Naive thymus-derived CD8-positive, alpha-beta T cell (primary cell): ENCODE measurements at regions not wholly inside any gene's neighbourhood (a gene's known extent, or its start where the extent isn't known, plus 50 kb on each side); places are given as distances from the start of the nearest gene placed in this dataset.
"Not testable (repeated sequence)": the region's sequence is repeated elsewhere in the genome, so short reads cannot be mapped to it uniquely, and the experiment has no call there.

Experiments used
- ATAC-seq, 2 donors: fragments of 150-1000 bp; cut with Tn5 transposase in 1 of 2; sonication (Bioruptor Pico), chemical (Tn5 transposase) in 1 of 2; 1 replicate in 1 of 2; 2 replicates in 1 of 2; pipeline ENCODE4 v1.10.0; 2021; ENCODE audit warnings: mild to moderate bottlenecking in 2 of 2, moderate library complexity in 2 of 2
- POLR2A ChIA-PET: fragments of 350-600 bp; sonication (Branson Sonifier 250); formaldehyde crosslinking; loops from one replicate; lab custom pipeline; 2021; ENCODE audit warnings: antibody characterized with exemption; lab: Charles Lee
- DNase-seq, 10 donors: peaks; one replicate each; pipeline versions ENCODE4 v3.0.0 to v3.0.0-alpha.2; 2020 to 2022
- H3K27ac Mint-ChIP-seq, 10 donors: one replicate each; pipeline ENCODE4 v1.8.0; 2020 to 2022; ENCODE audit warnings: mild to moderate bottlenecking in 10 of 10, mixed read lengths in 10 of 10, moderate library complexity in 4 of 10, inconsistent platforms in 1 of 10
- H3K27me3 Mint-ChIP-seq, 5 donors: one replicate each; pipeline ENCODE4 v1.8.0; 2021 to 2022; ENCODE audit warnings: mixed read lengths in 5 of 5
- H3K36me3 Mint-ChIP-seq, 3 donors: one replicate each; pipeline ENCODE4 v1.8.0; 2020 to 2022; ENCODE audit warnings: mixed read lengths in 3 of 3, mild to moderate bottlenecking in 2 of 3, inconsistent platforms in 1 of 3
- H3K4me1 Mint-ChIP-seq, 4 donors: one replicate each; pipeline ENCODE4 v1.8.0; 2021 to 2022; ENCODE audit warnings: mixed read lengths in 4 of 4
- H3K4me3 Mint-ChIP-seq, 10 donors: one replicate each; pipeline ENCODE4 v1.8.0; 2020 to 2022; ENCODE audit warnings: mild to moderate bottlenecking in 10 of 10, mixed read lengths in 10 of 10, moderate library complexity in 6 of 10, inconsistent platforms in 1 of 10
- H3K9me3 Mint-ChIP-seq, 9 donors: one replicate each; pipeline ENCODE4 v1.8.0; 2020 to 2022; ENCODE audit warnings: mixed read lengths in 9 of 9, mild to moderate bottlenecking in 3 of 9, inconsistent platforms in 1 of 9, moderate library complexity in 1 of 9

DNA sequence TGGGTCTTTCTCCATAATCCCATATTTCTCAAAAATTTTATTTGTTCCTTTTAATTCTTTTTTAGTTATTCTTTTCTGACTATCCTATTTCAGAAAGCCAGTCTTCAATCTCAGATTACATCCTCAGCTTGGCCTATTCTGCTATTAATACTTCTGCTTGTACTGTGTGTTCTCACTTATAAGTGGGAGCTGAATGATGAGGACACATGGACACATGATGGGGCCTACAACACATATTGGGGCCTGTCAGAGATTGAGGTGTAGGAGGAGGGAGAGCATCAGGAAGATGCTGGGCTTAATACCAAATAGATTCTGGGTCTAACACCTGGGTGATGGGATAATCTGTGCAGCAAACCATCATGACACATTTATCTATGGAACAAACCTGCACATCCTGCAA is 82.3 kb downstream of the MAGEE1 start:
- Mint-ChIP-seq H3K27ac (no peak overlapping the region), H3K4me1 (no peaks in the 10 kb centered on the region), H3K4me3 (no peak overlapping the region), H3K27me3 (no peaks in the 10 kb centered on the region), H3K9me3 (peaks cover 0 to 68% (median 3%) of the 10 kb centered on the region in 9 donors), H3K36me3 (peaks cover 0 to 22% (median 13%) of the 10 kb centered on the region in 3 donors)
- ATAC-seq, result no peak
- DNase-seq, result no peak
- POLR2A ChIA-PET, result no interaction called here

DNA sequence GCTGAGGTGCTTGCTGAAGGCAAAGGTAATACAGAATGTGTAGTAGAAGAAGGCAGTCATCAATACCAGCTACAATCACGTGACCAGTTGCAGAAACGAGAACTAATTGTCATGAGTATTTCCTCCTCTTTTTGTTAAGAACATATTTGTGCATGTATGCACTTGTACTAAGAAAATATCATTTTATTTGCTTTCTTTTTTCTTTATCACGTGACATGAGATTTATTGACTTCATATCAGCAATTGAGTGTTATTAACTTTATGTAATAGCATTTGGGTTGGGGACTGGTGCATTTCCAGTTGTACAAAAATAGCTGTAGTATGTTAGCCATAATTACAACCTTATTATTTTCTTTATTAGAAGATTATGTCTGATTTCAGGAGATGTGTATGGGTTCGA is 90.0 kb downstream of the MAGEE1 start:
- Mint-ChIP-seq H3K27ac (no peak overlapping the region), H3K9me3 (peaks cover 0 to 59% (median 20%) of the 10 kb centered on the region in 9 donors), H3K27me3 (no peaks in the 10 kb centered on the region), H3K4me1 (no peaks in the 10 kb centered on the region), H3K4me3 (no peak overlapping the region), H3K36me3 (peaks cover 0 to 16% (median 0%) of the 10 kb centered on the region in 3 donors)
- no peak for ATAC-seq
- POLR2A ChIA-PET, result no interaction called here
- no peak for DNase-seq

DNA sequence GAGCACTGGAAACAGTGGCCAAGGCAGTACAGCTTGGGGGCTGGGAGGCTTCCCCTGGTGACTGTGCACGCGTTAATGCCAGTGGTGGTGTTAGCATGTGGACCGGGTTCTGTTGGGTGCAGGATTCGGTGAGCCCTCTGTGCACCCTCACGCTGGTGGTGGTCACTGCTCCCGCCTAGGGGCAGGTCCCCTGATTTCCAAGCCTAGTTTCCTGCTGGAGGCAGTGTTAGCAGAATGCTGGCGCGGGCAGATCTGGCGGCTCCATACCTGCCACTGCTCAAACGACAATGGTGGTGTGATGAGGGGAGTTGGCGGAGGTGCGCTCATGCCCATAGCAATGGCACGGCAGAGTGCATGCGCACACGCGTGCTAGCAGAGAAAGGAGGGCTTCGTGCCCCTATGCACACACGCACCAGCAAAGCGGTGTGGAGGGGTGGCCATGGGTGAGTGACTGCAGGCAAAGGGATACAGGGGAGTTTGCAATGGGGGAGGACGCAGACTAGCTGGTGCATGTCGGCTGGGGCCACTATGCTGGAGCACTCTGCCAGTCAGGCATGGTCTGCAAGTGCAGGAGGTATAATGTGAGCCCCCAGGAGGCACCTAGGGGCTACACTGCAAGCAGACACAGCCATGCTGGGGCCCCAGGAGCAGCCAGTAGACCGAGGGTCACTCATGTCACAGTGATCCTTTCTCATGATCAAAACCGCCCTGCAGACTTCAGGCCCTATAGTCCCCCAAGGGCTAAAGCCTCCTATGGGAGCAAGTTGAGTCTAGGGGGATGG is 93.0 kb downstream of the MAGEE1 start:
- no peak overlapping the region for H3K27ac Mint-ChIP-seq
- H3K4me1 Mint-ChIP-seq, result no peaks in the 10 kb centered on the region
- H3K4me3 Mint-ChIP-seq, result no peak overlapping the region
- H3K9me3 Mint-ChIP-seq, result peaks cover 0 to 78% (median 33%) of the 10 kb centered on the region in 9 donors
- H3K27me3 Mint-ChIP-seq, result no peaks in the 10 kb centered on the region
- H3K36me3 Mint-ChIP-seq, result peaks cover 0 to 21% (median 0%) of the 10 kb centered on the region in 3 donors
- POLR2A ChIA-PET, result no interaction called here
- DNase-seq (no peak), ATAC-seq (no peak)

DNA sequence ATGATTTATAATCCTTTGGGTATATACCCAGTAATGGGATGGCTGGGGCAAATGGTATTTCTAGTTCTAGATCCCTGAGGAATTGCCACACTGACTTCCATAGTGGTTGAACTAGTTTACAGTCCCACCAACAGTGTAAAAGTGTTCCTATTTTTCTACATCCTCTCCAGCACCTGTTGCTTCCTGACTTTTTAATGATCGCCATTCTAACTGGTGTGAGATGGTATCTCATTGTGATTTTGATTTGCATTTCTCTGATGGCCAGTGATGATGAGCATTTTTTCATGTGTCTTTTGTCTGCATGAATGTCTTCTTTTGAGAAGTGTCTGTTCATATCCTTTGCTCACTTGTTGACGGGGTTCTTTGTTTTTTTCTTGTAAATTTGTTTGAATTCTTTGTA is 108.2 kb downstream of the MAGEE1 start:
- H3K27me3 Mint-ChIP-seq, H3K27ac Mint-ChIP-seq, H3K4me3 Mint-ChIP-seq, ATAC-seq, POLR2A ChIA-PET, H3K4me1 Mint-ChIP-seq, DNase-seq: not testable (repeated sequence)
- H3K9me3 Mint-ChIP-seq, result peaks cover 3 to 63% (median 16%) of the 10 kb centered on the region in 9 donors
- H3K36me3 Mint-ChIP-seq, result peaks cover 0 to 23% (median 2%) of the 10 kb centered on the region in 3 donors

DNA sequence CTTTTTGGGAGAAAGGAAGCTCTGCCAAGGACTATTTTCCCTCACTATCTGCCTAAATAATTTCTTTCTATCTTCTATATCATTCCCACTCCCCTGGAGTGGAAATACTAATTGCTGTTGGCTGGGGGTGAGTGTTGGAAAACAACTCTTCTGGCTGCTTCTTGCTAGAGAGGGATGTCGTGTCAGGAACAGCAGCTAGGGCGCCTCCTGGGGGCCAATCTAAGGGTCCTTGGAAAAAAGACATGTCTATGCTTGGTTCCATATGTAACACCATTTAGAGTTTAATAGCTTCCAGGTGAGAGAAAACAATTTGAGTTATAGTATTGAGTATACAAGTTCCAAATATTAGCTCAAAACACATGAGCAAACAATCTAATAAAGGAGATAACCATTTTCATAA is 111.3 kb downstream of the MAGEE1 start:
- peaks cover 0 to 54% (median 14%) of the 10 kb centered on the region in 9 donors for H3K9me3 Mint-ChIP-seq
- peaks cover 0 to 23% (median 0%) of the 10 kb centered on the region in 3 donors for H3K36me3 Mint-ChIP-seq
- POLR2A ChIA-PET, result no interaction called here
- H3K27ac Mint-ChIP-seq, result no peak overlapping the region
- no peaks in the 10 kb centered on the region for H3K27me3 Mint-ChIP-seq
- H3K4me3 Mint-ChIP-seq, result no peak overlapping the region
- ATAC-seq (no peak), DNase-seq (no peak)
- H3K4me1 Mint-ChIP-seq, result no peaks in the 10 kb centered on the region

DNA sequence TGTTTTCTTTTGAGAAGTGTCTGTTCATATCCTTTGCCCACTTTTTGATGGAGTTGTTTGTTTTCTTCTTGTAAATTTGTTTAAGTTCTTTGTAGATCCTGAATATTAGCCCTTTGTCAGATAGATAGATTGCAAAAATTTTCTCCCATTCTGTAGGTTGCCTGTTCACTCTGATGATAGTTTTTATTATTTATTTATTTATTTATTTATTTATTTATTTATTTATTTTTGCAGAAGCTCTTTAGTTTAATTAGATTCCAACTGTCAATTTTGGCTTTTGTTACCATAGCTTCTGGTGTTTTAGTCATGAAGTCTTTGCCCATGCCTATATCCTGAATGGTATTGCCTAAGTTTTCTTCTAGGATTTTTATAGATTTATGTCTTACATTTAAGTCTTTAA is 115.9 kb downstream of the MAGEE1 start:
- DNase-seq, H3K27me3 Mint-ChIP-seq, H3K27ac Mint-ChIP-seq, POLR2A ChIA-PET, H3K4me3 Mint-ChIP-seq, ATAC-seq, H3K4me1 Mint-ChIP-seq: not testable (repeated sequence)
- peaks cover 0 to 61% (median 23%) of the 10 kb centered on the region in 9 donors for H3K9me3 Mint-ChIP-seq
- H3K36me3 Mint-ChIP-seq, result peaks cover 0 to 28% (median 2%) of the 10 kb centered on the region in 3 donors

DNA sequence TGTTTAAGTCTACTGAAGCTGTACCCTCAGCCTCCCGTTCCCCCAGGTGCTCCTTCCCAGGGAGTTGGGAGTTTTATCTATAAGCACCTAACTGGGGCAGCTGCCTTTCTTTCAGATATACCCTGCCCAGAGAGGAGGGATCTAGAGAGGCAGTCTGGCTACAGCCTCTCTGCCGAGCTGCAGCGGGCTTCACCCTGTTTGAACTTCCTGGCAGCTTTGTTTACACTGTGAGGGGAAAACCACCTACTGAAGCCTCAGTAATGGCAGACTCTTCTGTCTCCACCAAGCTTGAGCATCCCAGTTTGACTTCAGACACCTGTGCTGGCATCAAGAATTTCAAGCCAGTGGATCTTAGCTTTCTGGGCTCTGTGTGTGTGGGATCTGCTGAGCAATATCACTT is 122.5 kb downstream of the MAGEE1 start:
- peaks cover 2 to 14% (median 5%) of the 10 kb centered on the region in 3 donors for H3K36me3 Mint-ChIP-seq
- ATAC-seq (no peak), DNase-seq (no peak)
- POLR2A ChIA-PET, result no interaction called here
- no peak overlapping the region for H3K27ac Mint-ChIP-seq
- H3K4me1 Mint-ChIP-seq, result no peaks in the 10 kb centered on the region
- no peak overlapping the region for H3K4me3 Mint-ChIP-seq
- H3K9me3 Mint-ChIP-seq, result peaks cover 0 to 59% (median 26%) of the 10 kb centered on the region in 9 donors
- no peaks in the 10 kb centered on the region for H3K27me3 Mint-ChIP-seq

DNA sequence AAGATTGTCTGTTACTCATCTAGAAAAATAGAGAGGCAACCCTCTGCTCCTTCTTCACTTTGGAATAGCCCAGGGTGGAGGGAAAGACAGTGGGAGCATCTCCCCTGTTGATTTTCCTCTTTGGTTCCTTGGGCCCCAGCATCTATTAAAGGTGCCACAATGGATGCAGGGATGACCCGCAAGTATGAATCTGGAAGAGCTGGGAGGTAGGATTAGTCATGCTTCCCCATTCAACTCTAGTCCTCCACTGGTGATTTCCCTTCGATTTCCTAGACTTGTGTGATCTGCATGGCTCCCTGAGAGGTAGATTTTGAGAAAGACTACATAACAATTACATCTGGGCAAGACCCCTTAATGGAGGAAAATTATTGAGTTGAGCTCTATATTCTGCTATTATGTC is 127.8 kb downstream of the MAGEE1 start:
- Mint-ChIP-seq H3K36me3 (peaks cover 0 to 27% (median 5%) of the 10 kb centered on the region in 3 donors), H3K27ac (no peak overlapping the region), H3K4me3 (no peak overlapping the region), H3K27me3 (no peaks in the 10 kb centered on the region), H3K4me1 (no peaks in the 10 kb centered on the region), H3K9me3 (peaks cover 0 to 56% (median 7%) of the 10 kb centered on the region in 9 donors)
- POLR2A ChIA-PET, result no interaction called here
- DNase-seq, result no peak
- no peak for ATAC-seq

DNA sequence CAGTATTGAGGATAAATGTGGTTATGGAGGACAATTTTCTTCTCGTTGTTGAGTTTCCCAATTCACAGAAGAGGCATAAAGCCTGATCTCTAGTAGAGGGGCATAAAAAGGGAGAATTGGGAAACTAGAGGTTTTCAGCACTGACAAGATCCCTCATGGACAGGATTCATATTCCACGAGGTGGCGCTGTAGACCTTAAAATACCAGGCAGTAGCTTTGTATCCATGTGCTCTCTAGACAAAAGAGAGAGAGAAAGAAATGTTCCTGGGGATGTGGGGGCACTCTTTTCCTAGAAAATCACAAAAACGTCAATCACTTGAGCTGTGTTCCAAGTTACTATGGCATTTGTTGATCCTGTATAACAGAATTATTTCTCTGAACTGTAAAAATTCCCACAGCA is 128.3 kb downstream of the MAGEE1 start:
- ATAC-seq, result no peak
- Mint-ChIP-seq H3K4me1 (no peaks in the 10 kb centered on the region), H3K36me3 (peaks cover 0 to 27% (median 5%) of the 10 kb centered on the region in 3 donors), H3K4me3 (no peak overlapping the region), H3K27me3 (no peaks in the 10 kb centered on the region), H3K27ac (no peak overlapping the region), H3K9me3 (peaks cover 0 to 62% (median 10%) of the 10 kb centered on the region in 9 donors)
- POLR2A ChIA-PET, result no interaction called here
- no peak for DNase-seq

DNA sequence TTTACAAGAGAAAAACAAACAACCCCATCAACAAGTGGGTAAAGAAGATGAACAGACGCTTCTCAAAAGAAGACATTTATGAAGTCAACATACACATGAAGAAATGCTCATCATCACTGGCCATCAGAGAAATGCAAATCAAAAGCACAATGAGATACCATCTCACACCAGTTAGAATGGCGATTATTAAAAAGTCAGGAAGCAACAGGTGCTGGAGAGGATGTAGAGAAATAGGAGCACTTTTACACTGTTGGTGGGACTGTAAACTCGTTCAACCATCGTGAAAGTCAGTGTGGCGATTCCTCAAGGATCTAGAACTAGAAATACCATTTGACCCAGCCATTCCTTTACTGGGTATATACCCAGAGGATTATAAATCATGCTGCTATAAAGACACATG is 137.3 kb downstream of the MAGEE1 start:
- POLR2A ChIA-PET, H3K4me3 Mint-ChIP-seq, H3K27me3 Mint-ChIP-seq, ATAC-seq, H3K27ac Mint-ChIP-seq, DNase-seq, H3K4me1 Mint-ChIP-seq: not testable (repeated sequence)
- Mint-ChIP-seq H3K9me3 (peaks cover 5 to 83% (median 31%) of the 10 kb centered on the region in 9 donors), H3K36me3 (peaks cover 0 to 13% (median 0%) of the 10 kb centered on the region in 3 donors)

DNA sequence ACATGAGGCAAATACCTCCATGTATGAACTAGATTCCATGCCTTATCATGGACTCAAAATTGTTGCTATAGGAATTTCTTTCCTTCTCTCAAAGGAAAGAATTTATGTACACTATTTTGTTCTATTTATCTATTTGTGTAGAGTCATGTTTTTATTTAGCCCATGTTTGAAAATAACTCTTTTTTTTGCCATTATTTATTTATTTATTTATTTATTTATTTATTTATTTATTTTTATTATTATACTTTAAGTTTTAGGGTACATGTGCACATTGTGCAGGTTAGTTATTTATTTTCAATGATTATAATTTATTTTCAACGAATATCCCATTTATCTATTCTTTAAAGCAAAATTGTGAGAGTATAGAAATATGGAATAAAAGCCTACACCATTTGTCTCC is 177.9 kb downstream of the MAGEE1 start:
- ATAC-seq (no peak), DNase-seq (no peak)
- H3K4me3 Mint-ChIP-seq, result no peak overlapping the region
- H3K9me3 Mint-ChIP-seq, result peaks cover 0 to 50% (median 20%) of the 10 kb centered on the region in 9 donors
- peaks cover 0 to 4% (median 0%) of the 10 kb centered on the region in 5 donors for H3K27me3 Mint-ChIP-seq
- H3K27ac Mint-ChIP-seq, result no peak overlapping the region
- POLR2A ChIA-PET, result no interaction called here
- no peaks in the 10 kb centered on the region for H3K4me1 Mint-ChIP-seq
- H3K36me3 Mint-ChIP-seq, result peaks cover 0 to 31% (median 0%) of the 10 kb centered on the region in 3 donors

DNA sequence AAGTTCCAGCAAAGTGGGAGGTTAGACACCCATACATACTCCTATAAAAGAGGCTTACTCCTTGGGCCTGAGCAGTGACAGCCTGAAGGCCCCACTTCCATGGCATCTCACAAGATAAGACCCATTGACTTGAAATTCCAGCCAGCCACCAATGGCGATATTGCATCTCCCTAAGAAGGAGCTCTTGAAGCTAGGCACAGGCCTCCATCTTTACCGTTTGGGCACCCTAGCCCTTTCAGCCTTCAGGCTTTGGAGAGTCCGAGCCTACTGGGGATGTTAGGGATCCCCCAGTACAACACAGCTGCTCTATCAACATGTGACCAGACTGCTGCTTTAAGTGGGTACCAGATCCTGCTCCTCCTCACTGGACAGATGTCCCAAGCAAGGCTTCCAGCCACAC is 189.5 kb downstream of the MAGEE1 start:
- Mint-ChIP-seq H3K36me3 (peaks cover 0 to 9% (median 0%) of the 10 kb centered on the region in 3 donors), H3K4me3 (no peak overlapping the region), H3K9me3 (peaks cover 6 to 71% (median 28%) of the 10 kb centered on the region in 9 donors), H3K4me1 (no peaks in the 10 kb centered on the region), H3K27ac (no peak overlapping the region), H3K27me3 (no peaks in the 10 kb centered on the region)
- no peak for ATAC-seq
- POLR2A ChIA-PET, result no interaction called here
- DNase-seq, result no peak

DNA sequence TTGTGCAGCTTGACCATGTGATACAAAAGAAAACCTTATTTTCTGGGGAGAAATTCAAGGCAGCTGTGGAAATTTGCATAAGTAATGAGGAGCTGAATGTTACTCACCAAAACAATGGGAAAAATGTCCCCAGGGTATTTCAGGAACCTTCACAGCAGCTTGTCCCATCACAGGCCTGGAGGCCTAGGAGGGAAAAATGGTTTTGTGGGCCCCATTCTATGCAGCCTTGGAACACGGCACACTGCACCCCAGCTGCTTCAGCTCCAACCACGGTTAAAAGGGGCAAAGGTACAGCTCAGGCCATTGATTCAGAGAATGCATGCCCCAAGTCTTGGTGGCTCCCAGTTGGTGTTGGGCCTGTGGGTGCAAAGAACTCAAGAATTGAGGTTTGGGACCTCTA is 216.1 kb downstream of the MAGEE1 start:
- DNase-seq (no peak), ATAC-seq (no peak)
- Mint-ChIP-seq H3K27ac (no peak overlapping the region), H3K27me3 (no peaks in the 10 kb centered on the region), H3K4me1 (no peaks in the 10 kb centered on the region), H3K36me3 (peaks cover 0 to 22% (median 2%) of the 10 kb centered on the region in 3 donors), H3K4me3 (no peak overlapping the region), H3K9me3 (peaks cover 3 to 39% (median 12%) of the 10 kb centered on the region in 9 donors)
- POLR2A ChIA-PET, result no interaction called here
